ENCODE measurements at regions not wholly inside any gene's neighbourhood (a gene's known extent, or its start where the extent isn't known, plus 50 kb on each side); places are given as distances from the start of the nearest gene placed in this dataset.

DNA sequence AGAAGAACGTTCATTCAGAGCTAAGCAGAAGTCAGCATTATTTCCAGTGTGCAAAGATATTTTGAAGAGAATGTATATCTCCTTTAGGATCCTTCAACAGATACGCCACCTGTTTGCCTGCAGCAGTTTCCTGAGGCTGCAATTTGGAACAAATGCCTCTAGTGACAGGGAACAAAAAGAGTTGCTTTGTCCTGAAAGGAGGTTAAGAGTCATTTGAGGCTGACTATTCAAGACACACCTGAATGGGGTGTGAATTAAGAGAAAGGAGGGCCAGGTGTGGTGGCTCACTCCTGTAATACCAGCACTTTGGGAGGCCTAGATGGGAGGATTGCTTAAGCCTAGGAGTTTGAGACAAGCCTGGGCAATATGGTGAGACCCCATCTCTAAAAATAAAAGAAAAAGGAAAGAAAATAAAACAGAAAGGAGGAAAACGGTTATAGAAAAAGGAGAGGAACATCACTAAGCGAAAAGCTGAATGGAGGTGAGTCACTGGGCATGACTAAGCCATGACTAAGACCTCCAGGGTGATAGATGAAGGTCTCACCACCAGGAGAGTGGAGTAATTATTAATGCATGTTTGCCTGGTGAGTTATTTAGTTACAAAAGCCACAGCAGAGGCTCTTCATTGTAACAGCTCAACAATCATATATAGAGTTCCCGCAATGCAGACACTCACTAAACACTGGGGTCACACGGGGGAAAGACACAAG lies 255.2 kb upstream of the TNC start:
- DNase-seq: no peak

DNA sequence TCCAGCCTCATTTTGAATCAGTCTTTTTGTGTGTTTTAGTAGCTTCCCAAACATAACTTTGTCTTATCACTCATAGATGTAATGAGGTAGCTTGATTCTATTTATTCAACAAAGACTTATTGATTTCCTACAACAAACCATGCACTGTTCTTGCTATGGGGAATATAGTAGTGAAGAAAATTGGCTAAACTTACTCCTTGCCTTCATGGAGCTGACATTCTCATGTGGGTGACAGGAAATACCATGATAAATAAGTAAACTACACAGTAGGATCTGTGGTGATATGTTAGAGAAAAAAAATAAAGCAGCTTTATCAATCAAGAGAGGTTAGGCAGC lies 255.7 kb upstream of the TNC start:
- DNase-seq: no peak

DNA sequence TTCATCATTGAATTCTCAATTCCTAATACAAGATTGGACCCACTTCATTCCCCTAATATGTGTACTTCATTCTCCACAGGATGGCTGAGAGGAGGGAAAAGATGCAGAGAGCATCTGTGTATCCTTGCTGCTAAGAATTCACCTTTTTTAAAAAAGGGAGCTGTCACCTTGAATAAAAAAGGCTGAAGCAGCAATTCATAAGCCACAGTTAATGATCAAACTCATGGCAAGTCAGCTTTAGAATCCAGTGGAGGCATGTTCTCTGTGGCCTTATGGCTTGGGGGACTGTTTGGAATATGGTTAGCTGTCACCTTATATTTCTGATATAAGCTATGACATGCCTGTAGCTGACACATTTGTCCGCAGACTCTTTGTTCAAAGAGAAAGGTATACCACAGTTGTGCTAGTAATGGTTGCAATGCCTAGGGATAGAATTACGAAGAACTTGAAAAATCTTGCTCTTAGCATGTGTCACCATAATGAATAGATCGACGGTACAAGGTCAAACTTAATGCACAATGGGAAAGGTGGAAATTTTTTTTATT lies 256.8 kb upstream of the TNC start:
- DNase-seq: no peak

DNA sequence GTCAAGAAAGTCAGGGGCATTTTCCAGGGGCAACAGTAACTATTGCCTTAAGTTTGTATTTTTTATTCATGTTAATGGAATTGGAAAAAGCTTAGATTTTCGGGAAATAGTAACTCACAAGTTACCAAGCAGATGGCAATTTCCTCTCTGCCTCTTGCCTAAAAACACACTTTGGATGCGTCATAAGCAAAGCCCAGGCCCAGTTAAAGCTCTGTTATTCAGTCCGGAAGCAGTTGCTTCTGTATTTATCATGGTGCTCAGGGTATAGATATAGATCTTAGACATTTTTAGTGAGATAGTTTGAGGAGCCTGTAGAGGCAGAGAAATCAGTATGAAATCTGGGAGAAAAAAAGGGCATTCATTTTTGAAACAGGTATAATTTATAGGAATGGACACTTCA lies 260.3 kb upstream of the TNC start:
- no peak for DNase-seq

DNA sequence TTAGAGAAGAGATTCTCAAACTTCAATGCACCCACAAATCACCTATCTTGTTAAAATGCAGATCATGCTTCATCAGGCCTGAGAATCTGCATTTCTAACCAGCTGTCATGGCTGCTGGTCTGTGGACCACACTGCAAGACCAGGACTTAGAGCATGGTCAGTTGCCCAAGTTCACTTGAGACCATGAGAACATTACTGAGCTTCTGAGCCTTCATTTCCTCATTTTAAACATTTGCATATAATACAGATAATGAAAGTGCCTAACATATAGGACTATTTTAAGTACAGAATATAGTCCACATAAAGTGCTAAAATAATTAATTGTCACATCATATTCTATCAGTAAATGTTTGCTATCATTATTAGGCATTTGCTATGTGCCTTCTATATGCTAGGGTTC lies 260.8 kb upstream of the TNC start:
- no peak for DNase-seq

DNA sequence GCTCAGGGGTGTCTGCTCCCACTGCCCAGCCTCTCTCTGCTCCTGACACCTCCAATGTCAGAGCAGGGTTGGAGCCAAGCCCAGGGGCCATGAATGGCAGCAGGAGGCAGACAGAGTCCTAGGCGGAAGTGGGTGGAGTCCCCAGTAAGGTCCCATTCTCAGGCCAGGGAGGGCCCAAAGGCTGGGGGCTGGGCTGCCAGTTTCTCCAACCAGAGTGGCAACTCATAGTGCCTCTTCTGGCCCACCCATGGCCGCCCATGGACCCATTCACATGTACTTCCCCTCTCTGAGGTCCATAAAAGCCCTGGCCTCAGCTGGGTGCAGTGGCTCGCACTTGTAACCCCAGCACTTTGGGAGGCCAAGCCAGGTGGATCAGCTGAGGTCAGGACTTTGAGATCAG lies 261.8 kb upstream of the TNC start:
- DNase-seq: no peak

DNA sequence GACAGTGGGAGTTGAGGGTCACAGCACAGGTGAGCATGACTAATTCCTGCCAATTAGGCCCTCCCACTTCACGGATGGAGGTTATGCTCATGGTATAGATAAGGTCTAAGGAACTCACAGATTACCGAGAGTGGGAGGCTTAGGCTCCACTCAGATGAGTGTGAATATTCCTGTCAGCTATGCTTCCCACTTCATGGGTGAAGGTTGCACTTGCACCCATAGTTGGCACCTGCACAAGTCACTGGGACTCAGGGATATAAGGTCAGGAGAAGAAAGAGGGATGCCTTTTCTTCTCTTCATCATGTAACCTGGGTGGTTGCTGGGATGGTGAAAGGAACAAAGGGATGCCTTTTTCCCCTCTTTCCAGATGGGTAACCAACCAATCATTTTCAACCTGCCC lies 264.9 kb upstream of the TNC start:
- no peak for DNase-seq

DNA sequence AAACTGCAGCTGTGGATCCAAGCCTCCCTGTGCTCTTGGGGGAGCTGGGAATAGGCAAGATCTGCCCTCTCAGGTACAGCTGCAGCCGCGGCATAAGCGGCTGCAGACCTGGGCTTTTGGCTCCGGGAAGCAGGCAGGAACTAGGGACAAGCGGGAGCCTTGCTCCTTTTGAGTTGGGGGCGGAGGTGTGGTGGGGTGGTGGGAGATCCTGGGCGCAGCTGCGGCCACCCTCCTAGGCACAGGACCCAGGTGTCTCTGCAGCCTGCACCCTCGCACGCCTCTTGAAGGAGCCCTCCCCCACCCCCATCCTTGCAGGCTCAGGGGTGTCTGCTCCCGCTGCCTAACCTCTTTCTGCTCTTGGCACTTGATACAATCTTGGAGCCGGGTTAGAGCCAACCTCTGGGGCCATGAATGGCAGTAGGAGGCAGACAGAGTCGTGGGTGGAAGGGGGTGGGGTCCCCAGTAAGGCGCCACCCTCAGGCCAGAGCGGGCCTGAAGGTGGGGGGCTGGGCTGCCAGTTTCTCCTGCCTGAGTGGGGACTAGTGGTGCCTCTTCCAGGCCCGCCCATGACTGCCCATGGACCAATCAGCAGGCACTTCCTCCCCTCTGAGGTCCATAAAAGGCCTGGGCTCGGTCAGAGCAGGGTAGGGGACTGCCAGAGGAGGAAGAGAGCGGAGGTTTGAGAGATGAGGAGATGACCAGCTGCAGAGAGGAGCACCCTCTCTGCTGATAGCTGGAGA lies 267.6 kb upstream of the TNC start:
- no peak for DNase-seq

DNA sequence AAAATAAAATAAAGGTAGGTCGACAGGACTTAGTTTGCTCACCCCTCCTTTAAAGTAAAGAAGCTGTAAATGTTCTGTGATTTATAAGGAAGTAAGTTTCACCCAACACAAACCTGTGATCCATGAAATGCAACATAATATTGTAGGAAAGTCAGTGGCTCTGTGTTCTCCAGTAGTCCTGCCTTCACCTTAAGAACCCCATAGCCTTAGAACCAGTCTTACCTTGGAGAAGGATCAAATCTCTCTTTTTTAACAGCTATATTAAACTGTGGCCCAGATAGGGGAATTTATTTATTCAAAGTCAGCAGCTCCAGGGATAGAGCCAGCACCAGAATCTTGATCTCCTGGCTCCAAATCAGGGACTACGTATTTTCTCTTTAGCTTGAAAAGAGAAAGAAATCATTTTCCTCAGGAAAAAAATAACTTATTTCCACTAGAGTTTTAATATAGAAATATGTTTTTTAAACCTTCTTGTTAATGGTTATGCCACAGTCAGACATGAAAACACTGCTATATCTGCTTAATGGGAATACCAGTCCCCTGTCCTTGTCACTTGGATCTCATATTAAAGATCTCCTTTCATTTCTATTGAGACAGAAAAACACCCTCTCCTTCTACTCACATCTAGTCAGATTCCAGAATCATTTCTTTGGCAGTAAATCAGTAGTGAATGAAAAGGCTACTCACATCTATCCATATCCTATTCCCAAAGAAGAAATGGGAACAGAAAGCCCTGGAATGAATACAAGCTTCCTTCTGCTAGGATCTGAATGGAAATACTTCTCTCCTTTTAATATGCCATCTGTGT lies 269.2 kb upstream of the TNC start:
- no peak for DNase-seq

DNA sequence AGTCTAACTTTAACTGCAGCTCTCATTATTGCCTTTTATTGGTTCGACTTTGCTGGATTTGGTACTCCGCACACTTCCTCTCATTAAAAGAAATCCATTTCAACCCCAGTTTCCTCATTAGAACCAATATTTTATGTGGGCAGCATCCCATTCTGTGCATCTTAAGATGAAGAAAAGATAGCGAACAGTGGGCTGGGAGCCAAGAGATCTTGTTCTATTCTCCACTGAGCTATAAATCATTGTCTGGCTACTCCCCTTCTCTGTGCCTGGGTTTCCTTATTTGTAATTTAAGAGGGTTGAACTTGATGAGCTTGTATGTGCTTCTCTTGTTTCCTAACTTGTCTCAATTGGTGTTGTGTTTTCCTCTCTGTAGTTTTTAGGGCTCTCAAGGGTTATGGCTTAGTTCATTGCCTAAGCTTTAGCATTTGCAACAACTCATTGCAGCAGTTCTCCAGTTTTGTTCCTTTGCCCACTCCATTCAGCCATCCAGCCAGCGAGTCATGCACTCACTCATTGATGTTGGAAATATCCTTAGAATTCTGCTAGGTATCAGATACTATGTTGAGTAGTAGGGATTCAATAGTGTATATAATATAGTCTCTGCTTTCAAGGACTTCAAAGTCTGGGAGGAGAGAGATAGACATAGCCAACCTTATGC lies 273.3 kb upstream of the TNC start:
- DNase-seq: peak; percentile 35

DNA sequence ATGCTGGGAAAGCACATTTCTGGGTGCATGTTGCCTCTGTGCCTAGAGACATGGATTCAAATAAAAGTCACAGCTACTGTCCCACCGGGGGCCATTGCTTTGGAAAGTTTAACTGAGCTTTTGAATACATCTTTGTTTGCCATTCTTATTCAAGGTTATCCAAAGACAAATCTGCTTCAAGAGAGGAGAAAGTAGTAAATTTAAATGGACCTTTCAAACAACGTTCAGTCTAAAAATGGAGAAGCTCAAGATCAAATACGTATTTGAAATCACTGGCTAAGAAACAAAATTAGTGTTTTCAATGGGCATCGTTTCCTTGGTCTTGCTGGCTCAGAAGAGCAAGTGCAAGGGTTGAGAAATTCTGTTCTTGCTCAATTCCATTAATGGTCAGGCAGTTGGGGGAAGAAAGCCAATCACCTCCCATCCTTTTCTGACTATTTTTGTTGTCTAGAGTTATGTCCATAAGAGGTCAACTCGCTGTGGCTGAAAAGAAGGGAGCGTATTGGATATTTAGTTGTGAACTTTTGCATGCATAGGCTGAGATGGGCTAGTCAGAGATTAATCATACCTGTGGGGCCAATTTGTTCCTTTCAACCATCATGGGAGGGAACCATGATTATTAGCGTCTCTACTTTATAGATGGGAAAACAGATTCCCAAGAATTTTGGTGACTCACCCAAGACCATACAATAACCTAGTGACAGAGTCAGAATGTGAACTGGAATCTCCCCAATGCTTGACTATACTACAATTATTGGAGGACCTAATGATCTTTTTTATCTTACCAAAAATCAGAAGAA lies 276.2 kb upstream of the TNC start:
- no peak for DNase-seq

DNA sequence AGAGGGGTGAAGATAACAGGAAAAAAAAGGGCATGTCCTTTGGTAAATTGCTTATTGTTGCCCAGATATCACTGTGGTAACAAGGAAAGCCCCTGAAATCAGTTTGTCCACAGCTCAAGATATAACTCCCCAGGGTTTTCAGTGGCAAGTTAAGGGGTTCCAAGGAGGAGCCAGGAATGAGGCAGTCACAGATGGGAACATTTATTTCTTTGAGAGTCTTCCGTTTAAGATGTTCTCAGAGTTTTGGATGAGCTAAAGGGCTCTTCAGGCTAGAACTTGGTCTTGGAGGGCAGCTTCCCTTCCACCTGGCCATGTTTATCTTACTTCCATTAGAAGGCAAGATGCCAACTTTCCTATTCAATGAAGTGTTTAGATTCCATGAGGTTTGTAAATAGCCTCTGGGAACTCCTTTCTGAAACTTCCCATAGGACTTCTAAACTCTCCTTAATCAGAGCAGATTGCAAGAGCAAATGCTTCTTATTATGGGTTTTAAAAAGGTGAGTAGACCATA lies 277.6 kb upstream of the TNC start:
- DNase-seq: no peak

DNA sequence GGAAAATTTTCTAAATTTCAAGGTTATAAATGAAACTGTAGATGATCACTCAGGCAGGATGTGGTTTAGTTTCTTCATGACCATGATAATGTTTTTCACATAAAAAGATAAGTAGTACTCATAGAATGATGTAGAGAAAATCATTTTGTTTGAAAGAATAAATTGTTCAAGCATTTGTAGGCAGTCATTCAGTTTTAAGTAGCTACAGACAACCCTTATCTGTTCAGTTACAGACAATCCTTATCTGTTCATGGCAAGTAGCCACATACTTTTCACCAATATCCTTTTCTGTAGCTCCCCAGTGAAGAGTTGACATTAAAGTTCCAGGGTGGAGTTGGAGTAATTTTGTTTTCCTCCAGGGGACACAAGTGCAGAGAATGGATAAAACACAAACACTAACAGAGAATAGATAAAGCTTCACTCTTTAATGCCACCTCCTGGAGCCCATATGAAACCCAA lies 278.1 kb upstream of the TNC start:
- no peak for DNase-seq

DNA sequence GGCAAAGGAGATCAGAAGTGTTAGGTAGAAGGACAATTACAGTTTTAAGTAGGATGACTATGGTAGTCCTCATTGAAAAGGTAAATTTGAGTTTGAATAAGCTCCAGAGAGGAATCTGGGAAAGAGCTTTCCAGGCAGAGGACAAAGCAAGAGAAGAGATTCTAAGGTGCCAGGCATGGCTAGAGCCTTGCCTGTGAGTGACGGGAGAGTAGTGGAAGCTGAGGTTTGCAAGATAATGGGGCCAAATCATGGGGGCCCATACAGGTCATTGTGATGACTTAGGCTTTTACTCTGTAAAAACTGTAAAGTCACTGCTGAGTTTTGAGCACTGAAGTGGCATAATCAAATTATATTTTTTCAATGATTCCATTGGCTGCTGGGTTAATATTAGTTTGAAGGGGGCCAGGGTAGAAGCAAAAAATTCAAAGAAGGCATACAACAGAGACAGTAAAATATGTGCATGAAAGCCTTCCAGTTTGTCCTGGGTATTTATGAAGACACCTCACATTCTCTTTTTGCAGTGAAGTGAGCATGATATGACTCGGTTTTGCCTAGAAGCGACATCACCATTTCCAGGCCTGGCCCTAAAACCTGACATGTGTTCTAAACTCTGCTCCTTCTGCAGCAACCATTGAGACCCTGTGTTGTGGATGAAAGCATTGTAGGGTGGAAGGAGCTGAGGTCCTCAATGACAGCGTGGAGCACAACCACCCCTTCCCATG lies 279.8 kb upstream of the TNC start:
- DNase-seq: no peak

DNA sequence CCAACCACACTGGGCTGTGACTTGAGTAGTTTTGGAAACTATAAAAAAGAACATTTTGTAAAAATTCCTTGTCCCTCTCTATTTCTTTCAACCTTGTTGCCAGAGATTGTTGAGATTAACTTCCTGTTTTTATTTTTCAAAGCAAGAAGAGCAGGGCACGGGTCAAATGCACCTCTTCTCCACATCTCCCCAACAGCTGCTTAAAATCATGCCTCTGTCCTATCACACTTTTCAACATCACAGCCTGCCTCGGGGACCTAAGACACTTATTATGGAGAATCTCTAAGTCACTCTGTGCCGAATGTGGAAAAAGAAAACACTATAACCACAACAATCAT lies 280.3 kb upstream of the TNC start:
- DNase-seq: no peak

DNA sequence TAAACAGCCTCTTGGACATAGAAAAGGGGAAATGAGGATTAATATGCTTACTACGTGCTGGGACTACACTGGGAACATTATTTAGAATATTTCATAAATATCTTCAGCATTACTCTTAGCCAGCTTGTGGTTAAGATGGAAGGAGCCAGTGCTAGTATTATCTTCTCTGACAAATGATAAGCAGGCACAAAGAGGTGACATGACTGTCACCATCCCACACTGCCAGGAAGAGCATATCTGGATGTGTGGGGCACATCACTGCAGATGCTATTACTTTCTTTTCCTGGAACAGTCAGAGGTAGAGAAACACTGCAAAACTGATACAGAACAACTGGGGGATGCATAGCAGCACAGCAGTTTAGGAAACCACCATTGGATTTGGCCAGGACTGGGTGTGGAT lies 281.0 kb upstream of the TNC start:
- no peak for DNase-seq

DNA sequence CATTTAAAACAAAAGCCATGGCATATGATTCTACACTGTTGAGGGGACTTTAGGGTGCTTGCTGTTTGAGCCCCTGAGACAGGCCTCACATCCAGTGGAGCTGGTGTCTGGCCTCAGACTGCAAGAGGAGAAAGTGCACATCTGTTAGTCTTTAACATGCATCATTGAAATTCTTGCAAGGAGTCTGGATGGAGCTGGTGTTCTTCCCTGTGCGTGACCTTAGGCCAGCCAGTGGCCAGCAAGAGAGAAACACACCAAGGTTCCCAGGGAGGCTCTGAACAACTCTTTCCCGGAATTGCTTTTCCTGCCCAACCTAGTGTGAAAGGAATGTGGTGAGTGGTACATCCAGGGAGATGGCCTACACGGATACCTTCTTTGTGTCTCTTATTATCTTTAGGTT lies 282.8 kb upstream of the TNC start:
- no peak for DNase-seq

DNA sequence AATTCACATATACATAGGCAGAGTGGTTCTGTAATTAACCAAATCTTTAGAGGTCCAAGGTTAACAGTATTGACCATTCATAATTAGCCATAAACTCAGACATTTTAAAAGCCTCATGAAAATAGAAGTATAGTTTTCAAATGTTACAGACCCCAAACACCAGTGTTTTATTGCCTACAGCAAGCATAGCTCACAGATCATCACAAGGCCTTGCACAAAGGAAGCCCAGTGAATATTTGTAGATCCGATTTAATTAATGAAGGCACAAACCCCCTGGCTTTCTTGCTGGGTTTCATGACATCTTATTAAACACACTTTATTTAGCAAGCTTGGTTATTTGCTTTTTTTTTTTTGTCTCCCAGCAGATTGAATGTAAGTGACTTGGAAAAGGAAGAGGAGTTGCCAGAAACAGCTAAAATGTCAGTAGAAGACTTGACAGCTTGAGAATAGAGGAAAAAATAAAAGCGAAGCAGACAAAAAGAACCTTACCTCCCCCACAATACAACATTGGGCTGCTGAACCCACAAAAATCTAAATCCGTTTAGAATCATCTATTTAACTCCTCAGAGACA lies 283.9 kb upstream of the TNC start:
- no peak for DNase-seq

DNA sequence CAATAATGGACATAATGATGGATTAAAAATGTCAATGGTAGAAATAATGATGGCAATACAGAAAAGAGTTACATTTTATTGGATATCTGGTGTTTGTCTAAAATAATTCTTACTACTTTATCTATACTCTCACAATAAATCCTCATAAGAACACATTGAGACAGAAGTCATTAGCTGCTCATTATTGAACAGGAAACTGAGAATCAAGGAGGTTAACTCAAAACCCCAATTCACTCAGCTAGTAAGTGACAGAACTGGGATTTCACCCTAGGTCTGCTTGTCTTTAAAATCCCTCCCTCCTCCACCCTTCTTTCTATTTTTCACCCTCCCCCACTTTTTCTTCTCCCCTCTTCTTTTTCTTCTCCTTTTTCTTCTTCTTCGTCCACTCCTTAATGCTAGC lies 285.8 kb upstream of the TNC start:
- DNase-seq: no peak

DNA sequence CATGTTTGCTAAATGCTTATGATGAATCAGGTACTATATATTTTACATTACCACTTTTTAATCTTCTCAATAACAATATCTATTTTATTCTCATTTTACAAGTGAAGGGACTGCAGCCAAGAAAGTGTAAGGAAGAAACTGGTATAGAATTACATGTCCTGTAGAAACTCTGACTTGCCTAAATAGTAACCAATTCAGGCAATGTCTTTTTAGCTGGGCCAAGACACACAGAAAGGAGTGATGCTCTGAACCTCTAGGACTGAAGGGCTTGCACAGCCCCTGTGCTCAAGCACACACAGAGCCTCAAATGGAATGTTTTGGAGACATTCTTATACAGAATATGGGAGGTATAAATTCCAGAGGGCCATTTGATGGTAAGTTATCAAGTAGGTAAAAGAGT lies 286.4 kb upstream of the TNC start:
- no peak for DNase-seq

DNA sequence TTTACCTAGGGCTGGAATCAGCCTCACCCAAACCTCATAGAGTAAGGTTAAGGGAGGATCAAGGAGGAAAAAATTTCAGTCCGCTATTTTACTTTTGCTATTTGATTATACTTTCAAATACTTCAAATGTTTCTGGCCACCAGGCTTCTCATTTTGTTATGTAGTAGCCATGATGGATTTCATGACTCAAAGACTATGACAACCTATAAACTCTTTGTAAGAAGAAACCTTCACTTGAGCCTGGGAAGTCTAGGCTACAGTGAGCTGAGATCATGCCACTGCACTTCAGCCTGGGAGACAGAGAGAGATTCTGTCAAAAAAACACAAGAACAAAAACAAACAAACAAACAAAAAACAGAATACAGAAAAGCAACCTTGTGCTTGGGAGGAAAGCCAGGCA lies 293.6 kb upstream of the TNC start:
- DNase-seq: no peak

All from NCI-H2171 (cell line).